ENCODE measurements at regions not wholly inside any gene's neighbourhood (a gene's known extent, or its start where the extent isn't known, plus 50 kb on each side); places are given as distances from the start of the nearest gene placed in this dataset.

GRCh38 chr9:2414465-2414864 is 207.1 kb upstream of the VLDLR start:
- intact Hi-C loops (cut with micrococcal nuclease; ENCODE audit: unreplicated experiment) = no loop called here
- DNase-seq (ENCODE audit: low read depth, low spot score) (no peak), FAIRE-seq (no peak), ATAC-seq (no peak)
- Histone ChIP-seq H3K79me2 (ENCODE audit: control insufficient read depth, insufficient read depth, low read length) (no peaks in the 10 kb centered on the region), H3K4me3 (no peak overlapping the region), H3K36me3 (ENCODE audit: control insufficient read depth in 2 of 2, insufficient read depth in 2 of 2, low read length in 1 of 2) (no peaks in the 10 kb centered on the region), H3K4me1 (ENCODE audit: control insufficient read depth, insufficient read depth, low read length) (no peaks in the 10 kb centered on the region), H2AFZ (ENCODE audit: control insufficient read depth, low read depth, low read length) (no peak overlapping the region), H3K9me3 (replicated peaks; ENCODE audit: control insufficient read depth, insufficient read depth, low read length) (no peaks in the 10 kb centered on the region), H3K27me3 (replicated peaks in 1 of 2; ENCODE audit: control insufficient read depth in 2 of 2, insufficient read depth in 2 of 2, low read length in 1 of 2) (no peaks in the 10 kb centered on the region; a peak in 1 of 4 replicates), H3K4me2 (ENCODE audit: control insufficient read depth, insufficient read depth) (no peak overlapping the region), H3K27ac (ENCODE audit: control insufficient read depth, insufficient read depth) (no peak overlapping the region), H4K20me1 (ENCODE audit: control insufficient read depth, insufficient read depth) (no peaks in the 10 kb centered on the region), H3K9ac (ENCODE audit: control insufficient read depth, insufficient read depth, low read length) (no peak overlapping the region)
- ChIA-PET CTCF (no interaction called here), RAD21 (ENCODE audit: unreplicated experiment) (no interaction called here), SMC1A (ENCODE audit: uncharacterized antibody, unreplicated experiment) (no interaction called here), POLR2A (no interaction called here)
- in situ Hi-C loops (cut with MboI) = no loop called here
- whole genome bisulfite sequencing (ENCODE audit: insufficient coverage, insufficient replicate concordance, low lambda C conversion rate, missing lambda C conversion rate) = 2% methylated on average over 2 of the region's 2 CpGs
- BruUV-seq (replicated peaks) = no TSS peak
- TF ChIP-seq SMARCA5 (IDR thresholded peaks at IDR 0.05) = no peak
- no peak for TF ChIP-seq ZNF592 (IDR thresholded peaks at IDR 0.05)
- no peak for TF ChIP-seq NFYA (IDR thresholded peaks at IDR 0.05; ENCODE audit: borderline replicate concordance, low read depth, low read length)
- TF ChIP-seq ATF7 (IDR thresholded peaks at IDR 0.05; ENCODE audit: low read depth) = no peak
- TF ChIP-seq YBX1 (IDR thresholded peaks at IDR 0.05) = no peak
- no peak for TF ChIP-seq CBX5 (IDR thresholded peaks at IDR 0.05; ENCODE audit: low read depth)
- TF ChIP-seq POU2F2 (IDR thresholded peaks at IDR 0.05; ENCODE audit: borderline replicate concordance, low read depth, low read length) = no peak
- TF ChIP-seq KAT2A (conservative IDR thresholded peaks at IDR 0.05; ENCODE audit: control insufficient read depth, low read depth, low read length) = no peak
- TF ChIP-seq TCF7 (IDR thresholded peaks at IDR 0.05; ENCODE audit: borderline replicate concordance) = no peak
- no peak for TF ChIP-seq SP1 (IDR thresholded peaks at IDR 0.05; ENCODE audit: low read depth, low read length)
- TF ChIP-seq STAT1 (conservative IDR thresholded peaks at IDR 0.05) = no peak
- no peak for TF ChIP-seq PML (IDR thresholded peaks at IDR 0.05; ENCODE audit: low read length)
- TF ChIP-seq RELB (IDR thresholded peaks at IDR 0.05; ENCODE audit: low read depth) = no peak
- TF ChIP-seq HDAC2 (IDR thresholded peaks at IDR 0.05) = no peak
